Astrocyte of the spinal cord (primary cell): ENCODE measurements at regions not wholly inside any gene's neighbourhood (a gene's known extent, or its start where the extent isn't known, plus 50 kb on each side); places are given as distances from the start of the nearest gene placed in this dataset.
"Not testable (repeated sequence)": the region's sequence is repeated elsewhere in the genome, so short reads cannot be mapped to it uniquely, and the experiment has no call there.

Source experiments
- DNase-seq: peaks from one replicate; pipeline ENCODE4 v3.0.0; 2011; ENCODE audit warnings: low read depth, low spot score
- H3K4me3 ChIP-seq: 2 replicates; pipeline ENCODE4 v1.5.1; 2011; ENCODE audit warnings: low read depth, mild to moderate bottlenecking, low read length, moderate library complexity
- CTCF ChIP-seq: IDR thresholded peaks from 2 replicates; pipeline ENCODE4 v1.5.1; 2012; ENCODE audit warnings: low read depth, mild to moderate bottlenecking, low read length, inconsistent platforms
- in situ Hi-C: cut with HindIII; loops from 2 replicates; pipeline ENCODE4 v1.10.0; 2017; ENCODE audit warnings: low sequenced_read_pairs

DNA sequence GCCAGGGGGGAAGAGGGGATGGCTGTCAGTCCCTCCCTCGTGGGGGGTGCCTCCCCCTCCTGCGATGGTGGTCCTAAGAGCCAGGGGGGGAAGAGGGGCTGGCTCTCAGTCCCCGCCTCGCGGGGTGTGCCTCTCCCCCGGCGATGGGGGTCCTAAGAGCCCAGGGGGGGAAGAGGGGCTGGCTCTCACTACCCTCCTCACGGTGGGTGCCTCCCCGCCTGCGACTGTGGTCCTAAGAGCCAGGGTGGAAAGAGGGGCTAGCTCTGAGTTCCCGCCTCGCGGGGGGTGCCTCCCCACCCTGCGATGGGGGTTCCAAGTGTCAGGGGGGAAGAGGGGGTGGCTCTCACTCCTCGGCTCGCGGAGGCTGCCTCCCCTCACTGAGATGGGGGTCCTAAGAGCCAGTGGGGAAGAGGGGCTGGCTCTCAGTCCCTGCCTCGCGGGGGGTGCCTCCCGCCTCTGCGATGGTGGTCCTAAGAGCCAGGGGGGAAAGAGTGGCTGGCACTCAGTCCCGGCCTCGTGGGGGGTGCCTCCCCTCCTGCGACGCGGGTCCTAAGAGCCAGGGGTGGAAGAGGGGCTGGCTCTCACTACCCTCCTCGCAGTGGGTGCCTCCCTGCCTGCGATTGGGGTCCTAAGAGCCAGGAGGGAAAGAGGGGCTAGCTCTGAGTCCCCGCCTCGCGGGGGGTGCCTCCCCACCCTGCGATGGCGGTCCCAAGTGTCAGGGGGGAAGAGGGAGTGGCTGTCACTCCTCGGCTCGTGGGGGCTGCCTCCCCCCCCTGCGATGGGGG is 2325.6 kb upstream of the PCDH20 start:
- no peak overlapping the region for H3K4me3 ChIP-seq
- no peak for DNase-seq
- TF ChIP-seq CTCF: no peak
- in situ Hi-C loops: no loop called here

GRCh38 chr13:63739112-63739735 is 2323.6 kb upstream of the PCDH20 start:
- H3K4me3 ChIP-seq, DNase-seq, in situ Hi-C loops: not testable (repeated sequence)

- in situ Hi-C loops: no loop called here
- DNase-seq: no peak
- no peak for TF ChIP-seq CTCF
- H3K4me3 ChIP-seq: no peak overlapping the region
Observed at GRCh38 chr13:63737418-63737817, 2321.8 kb upstream of the PCDH20 start.

- H3K4me3 ChIP-seq: no peak overlapping the region
- in situ Hi-C loops: no loop called here
- no peak for TF ChIP-seq CTCF
- DNase-seq: no peak
Observed at GRCh38 chr13:63731896-63732295, 2316.2 kb upstream of the PCDH20 start.

DNA sequence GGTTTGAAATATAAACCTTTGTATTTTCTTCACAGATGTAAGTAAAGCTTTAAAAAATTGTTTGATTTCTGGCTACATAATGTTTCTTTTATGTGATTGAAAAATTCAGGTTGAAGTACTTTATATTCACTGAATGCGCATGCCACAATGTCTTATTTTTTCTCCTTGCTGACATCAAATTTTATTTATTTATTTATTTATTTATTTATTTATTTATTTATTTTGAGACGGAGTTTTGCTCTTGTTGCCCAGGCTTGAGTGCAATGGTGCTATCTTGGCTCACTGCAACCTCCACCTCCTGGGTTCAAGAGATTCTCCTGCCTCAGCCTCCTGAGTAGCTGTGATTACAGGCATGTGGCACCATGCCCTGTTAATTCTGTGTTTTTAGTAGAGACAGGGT is 2296.5 kb upstream of the PCDH20 start:
- H3K4me3 ChIP-seq, DNase-seq, in situ Hi-C loops: not testable (repeated sequence)

DNA sequence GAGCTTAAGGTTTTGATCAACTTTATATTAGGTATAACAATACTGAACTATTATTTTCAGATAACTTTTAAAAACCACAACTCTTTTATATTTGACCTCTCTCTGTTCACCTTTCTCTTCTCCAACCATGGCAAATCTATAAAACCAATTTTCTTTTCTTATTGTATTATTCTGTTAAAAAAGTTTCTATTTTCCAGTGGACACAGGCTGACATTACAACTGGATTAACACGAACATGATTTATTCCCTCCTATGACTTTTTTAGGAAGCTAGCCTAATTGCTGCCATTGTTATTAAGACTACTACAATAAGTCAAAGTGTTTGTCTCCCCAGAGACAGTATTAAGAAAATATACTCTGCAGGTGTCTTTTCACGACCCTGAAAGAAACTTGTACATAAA is 2291.1 kb upstream of the PCDH20 start:
- no peak for DNase-seq
- no peak overlapping the region for H3K4me3 ChIP-seq
- TF ChIP-seq CTCF: no peak
- in situ Hi-C loops: no loop called here

- no peak overlapping the region for H3K4me3 ChIP-seq
- DNase-seq: no peak
- in situ Hi-C loops: no loop called here
- TF ChIP-seq CTCF: no peak
Observed at GRCh38 chr13:63704521-63704920, 2288.9 kb upstream of the PCDH20 start.
